ENCODE measurements at regions not wholly inside any gene's neighbourhood (a gene's known extent, or its start where the extent isn't known, plus 50 kb on each side); places are given as distances from the start of the nearest gene placed in this dataset.

DNA sequence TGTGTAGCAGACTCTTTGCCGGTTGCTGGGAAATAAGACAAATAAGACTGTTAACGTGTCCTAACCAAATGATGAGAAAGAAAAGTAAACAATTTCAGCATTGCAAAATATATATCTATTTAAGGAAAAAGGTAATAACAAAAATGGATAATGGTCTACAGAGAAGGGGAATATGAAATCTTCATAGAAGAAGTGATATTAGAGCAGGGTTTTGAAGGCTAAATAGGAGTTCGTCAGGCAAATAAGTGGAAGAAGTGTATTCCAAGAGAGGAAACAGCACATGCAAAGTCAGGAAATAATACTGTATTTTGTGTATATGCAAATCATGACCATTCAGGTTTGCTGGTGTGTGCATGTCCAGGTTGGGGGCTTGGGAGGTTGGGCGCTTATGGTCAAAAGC lies 55.3 kb upstream of the OSBPL3 start (continued):
- no peak for TF ChIP-seq NR2C2 (IDR thresholded peaks at IDR 0.05; ENCODE audit: borderline replicate concordance, control insufficient read depth, insufficient read length, low read depth)
- no peak for TF ChIP-seq ZZZ3 (IDR thresholded peaks at IDR 0.05; ENCODE audit: control insufficient read depth, insufficient read length, low read depth)
- TF ChIP-seq CHD4 (IDR thresholded peaks at IDR 0.05), result no peak
- no peak for TF ChIP-seq EGR1 (IDR thresholded peaks at IDR 0.05; ENCODE audit: borderline replicate concordance in 1 of 2, low read depth in 2 of 2, low read length in 2 of 2)
- no peak for TF ChIP-seq SREBF2 (IDR thresholded peaks at IDR 0.05; ENCODE audit: low read length)
- no peak for TF ChIP-seq MEF2B (IDR thresholded peaks at IDR 0.05; ENCODE audit: partially characterized antibody, poor library complexity, severe bottlenecking)
- TF ChIP-seq GABPA (IDR thresholded peaks at IDR 0.05; ENCODE audit: low read depth), result no peak
- TF ChIP-seq RBBP5 (conservative IDR thresholded peaks at IDR 0.05), result no peak

DNA sequence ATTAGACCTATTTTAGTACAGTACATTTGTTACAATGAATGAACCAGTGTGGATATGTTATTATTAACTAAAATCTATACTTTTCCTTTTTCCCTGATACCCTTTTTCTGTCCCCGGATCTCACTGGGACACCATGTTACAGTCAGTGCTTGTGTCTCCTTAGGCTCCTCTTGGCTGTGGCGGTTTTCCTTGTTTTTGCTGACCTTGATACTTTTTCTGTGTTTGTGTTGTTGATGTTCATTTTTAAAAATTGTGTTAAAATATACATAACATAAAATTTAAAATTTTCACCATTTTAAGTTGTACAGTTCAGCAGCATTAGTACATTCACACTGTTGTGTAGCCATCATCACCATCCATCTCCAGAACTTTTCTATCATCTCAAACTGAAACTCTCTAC lies 54.2 kb upstream of the OSBPL3 start:
- in situ Hi-C loops (cut with MboI) (no loop called here), intact Hi-C loops (cut with micrococcal nuclease; ENCODE audit: unreplicated experiment) (no loop called here)
- BruUV-seq (replicated peaks), result no TSS peak
- ChIA-PET POLR2A (no interaction called here), CTCF (interaction anchor here (0.6 to 1.0 kb wide), 2 partner anchors 21 to 222 kb away, joined by 3 to 6 read pairs; no protein-coding TSS in a partner anchor), SMC1A (ENCODE audit: uncharacterized antibody, unreplicated experiment) (no interaction called here), RAD21 (ENCODE audit: unreplicated experiment) (interaction anchor here (1.0 kb wide), 1 partner anchor 58 kb away, joined by 3 read pairs; no protein-coding TSS in a partner anchor)
- no peak overlapping the region for H3K9ac ChIP-seq (ENCODE audit: control insufficient read depth, insufficient read depth, low read length)
- H3K9me3 ChIP-seq (replicated peaks; ENCODE audit: control insufficient read depth, insufficient read depth, low read length), result no peaks in the 10 kb centered on the region; the same call in 2 of the 3 replicates
- H3K4me2 ChIP-seq (ENCODE audit: control insufficient read depth, insufficient read depth), result no peak overlapping the region
- WGBS (ENCODE audit: insufficient coverage, insufficient replicate concordance, low lambda C conversion rate, missing lambda C conversion rate), result 56% methylated on average over 2 of the region's 2 CpGs
- no peak overlapping the region for H3K27ac ChIP-seq (ENCODE audit: control insufficient read depth, insufficient read depth)
- DNase-seq (ENCODE audit: low read depth, low spot score) (no peak), FAIRE-seq (no peak), ATAC-seq (no peak)
- no peak overlapping the region for H3K4me3 ChIP-seq
- H2AFZ ChIP-seq (ENCODE audit: control insufficient read depth, low read depth, low read length), result no peak overlapping the region
- H3K36me3 ChIP-seq (ENCODE audit: control insufficient read depth in 2 of 2, insufficient read depth in 2 of 2, low read length in 1 of 2), result no peaks in the 10 kb centered on the region
- no peaks in the 10 kb centered on the region for H3K79me2 ChIP-seq (ENCODE audit: control insufficient read depth, insufficient read depth, low read length)
- H3K4me1 ChIP-seq (ENCODE audit: control insufficient read depth, insufficient read depth, low read length), result peaks cover 11% of the 10 kb centered on the region
- H4K20me1 ChIP-seq (ENCODE audit: control insufficient read depth, insufficient read depth), result no peaks in the 10 kb centered on the region
- no peaks in the 10 kb centered on the region for H3K27me3 ChIP-seq (replicated peaks in 1 of 2; ENCODE audit: control insufficient read depth in 2 of 2, insufficient read depth in 2 of 2, low read length in 1 of 2)
- TF ChIP-seq NBN (IDR thresholded peaks at IDR 0.05), result no peak
- TF ChIP-seq ESRRA (IDR thresholded peaks at IDR 0.05; ENCODE audit: low read length), result no peak
- TF ChIP-seq CREM (IDR thresholded peaks at IDR 0.05; ENCODE audit: low read depth), result no peak
- TF ChIP-seq, protein P1, sequence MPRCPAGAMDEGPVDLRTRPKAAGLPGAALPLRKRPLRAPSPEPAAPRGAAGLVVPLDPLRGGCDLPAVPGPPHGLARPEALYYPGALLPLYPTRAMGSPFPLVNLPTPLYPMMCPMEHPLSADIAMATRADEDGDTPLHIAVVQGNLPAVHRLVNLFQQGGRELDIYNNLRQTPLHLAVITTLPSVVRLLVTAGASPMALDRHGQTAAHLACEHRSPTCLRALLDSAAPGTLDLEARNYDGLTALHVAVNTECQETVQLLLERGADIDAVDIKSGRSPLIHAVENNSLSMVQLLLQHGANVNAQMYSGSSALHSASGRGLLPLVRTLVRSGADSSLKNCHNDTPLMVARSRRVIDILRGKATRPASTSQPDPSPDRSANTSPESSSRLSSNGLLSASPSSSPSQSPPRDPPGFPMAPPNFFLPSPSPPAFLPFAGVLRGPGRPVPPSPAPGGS (IDR thresholded peaks at IDR 0.05; ENCODE audit: borderline replicate concordance, insufficient read depth, low read depth, low read length, poor library complexity, severe bottlenecking), result no peak
- TF ChIP-seq BMI1 (IDR thresholded peaks at IDR 0.05; ENCODE audit: borderline replicate concordance), result no peak
- no peak for TF ChIP-seq CEBPB (IDR thresholded peaks at IDR 0.05; ENCODE audit: borderline replicate concordance in 1 of 2, low read depth in 2 of 2, low read length in 2 of 2)
- no peak for TF ChIP-seq TCF3 (IDR thresholded peaks at IDR 0.05; ENCODE audit: borderline replicate concordance, insufficient read depth, low read depth, low read length)
- no peak for TF ChIP-seq ETV6 (conservative IDR thresholded peaks at IDR 0.05 in 1 of 2, IDR thresholded peaks at IDR 0.05 in 1 of 2; ENCODE audit: borderline replicate concordance in 1 of 2, low read depth in 1 of 2)
- TF ChIP-seq TCF7 (IDR thresholded peaks at IDR 0.05; ENCODE audit: borderline replicate concordance), result no peak
- TF ChIP-seq, protein P2, sequence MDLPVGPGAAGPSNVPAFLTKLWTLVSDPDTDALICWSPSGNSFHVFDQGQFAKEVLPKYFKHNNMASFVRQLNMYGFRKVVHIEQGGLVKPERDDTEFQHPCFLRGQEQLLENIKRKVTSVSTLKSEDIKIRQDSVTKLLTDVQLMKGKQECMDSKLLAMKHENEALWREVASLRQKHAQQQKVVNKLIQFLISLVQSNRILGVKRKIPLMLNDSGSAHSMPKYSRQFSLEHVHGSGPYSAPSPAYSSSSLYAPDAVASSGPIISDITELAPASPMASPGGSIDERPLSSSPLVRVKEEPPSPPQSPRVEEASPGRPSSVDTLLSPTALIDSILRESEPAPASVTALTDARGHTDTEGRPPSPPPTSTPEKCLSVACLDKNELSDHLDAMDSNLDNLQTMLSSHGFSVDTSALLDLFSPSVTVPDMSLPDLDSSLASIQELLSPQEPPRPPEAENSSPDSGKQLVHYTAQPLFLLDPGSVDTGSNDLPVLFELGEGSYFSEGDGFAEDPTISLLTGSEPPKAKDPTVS (IDR thresholded peaks at IDR 0.05; ENCODE audit: low read depth, low read length), result no peak
- no peak for TF ChIP-seq IKZF1 (conservative IDR thresholded peaks at IDR 0.05)
- TF ChIP-seq IKZF2 (IDR thresholded peaks at IDR 0.05), result no peak
- no peak for TF ChIP-seq FOS (IDR thresholded peaks at IDR 0.05; ENCODE audit: borderline replicate concordance, extremely low read depth, insufficient read length)
- no peak for TF ChIP-seq RB1 (IDR thresholded peaks at IDR 0.05; ENCODE audit: borderline replicate concordance)
- no peak for TF ChIP-seq MTA2 (IDR thresholded peaks at IDR 0.05; ENCODE audit: low read depth)
- no peak for TF ChIP-seq SMAD5 (IDR thresholded peaks at IDR 0.05; ENCODE audit: low read depth)
